NT2/D1 (cell line): ENCODE measurements at regions not wholly inside any gene's neighbourhood (a gene's known extent, or its start where the extent isn't known, plus 50 kb on each side); places are given as distances from the start of the nearest gene placed in this dataset.

ENCODE experiments used
- DNase-seq: peaks from one replicate; pipeline ENCODE4 v3.0.0-alpha.2; 2011; ENCODE audit warnings: low read depth, low spot score
- H3K27me3 ChIP-seq: 2 replicates; pipeline ENCODE4 v1.6.0; 2011; ENCODE audit warnings: mild to moderate bottlenecking; ENCODE audit not compliant: insufficient read length, insufficient read depth
- H3K36me3 ChIP-seq: 2 replicates; pipeline ENCODE4 v1.6.1; 2011; ENCODE audit warnings: mild to moderate bottlenecking, low read length, mixed read lengths; ENCODE audit not compliant: insufficient read depth, insufficient read length
- H3K4me1 ChIP-seq: 2 replicates; pipeline ENCODE4 v1.5.1; 2011; ENCODE audit not compliant: insufficient read depth, insufficient read length
- H3K4me3 ChIP-seq: 2 replicates; pipeline ENCODE4 v1.5.1; 2011; ENCODE audit warnings: low read depth; ENCODE audit not compliant: insufficient read length
- H3K9ac ChIP-seq: 2 replicates; pipeline ENCODE4 v1.6.0; 2011; ENCODE audit warnings: low read depth; ENCODE audit not compliant: insufficient read length
- H3K9me3 ChIP-seq: 2 replicates; pipeline ENCODE4 v1.5.1; 2011; ENCODE audit warnings: mild to moderate bottlenecking, low read length; ENCODE audit not compliant: insufficient read depth
- SUZ12 ChIP-seq: IDR thresholded peaks from 2 replicates; pipeline ENCODE4 v1.6.1; 2011; ENCODE audit not compliant: insufficient read length, insufficient read depth; ENCODE audit errors: extremely low read depth
- YY1 ChIP-seq: IDR thresholded peaks from 2 replicates; pipeline ENCODE4 v1.6.1; 2011; ENCODE audit not compliant: insufficient read length, insufficient read depth
- ZNF274 ChIP-seq: IDR thresholded peaks from 2 replicates; pipeline ENCODE4 v1.6.1; 2011; ENCODE audit warnings: mild to moderate bottlenecking, low read depth, low read length

DNA sequence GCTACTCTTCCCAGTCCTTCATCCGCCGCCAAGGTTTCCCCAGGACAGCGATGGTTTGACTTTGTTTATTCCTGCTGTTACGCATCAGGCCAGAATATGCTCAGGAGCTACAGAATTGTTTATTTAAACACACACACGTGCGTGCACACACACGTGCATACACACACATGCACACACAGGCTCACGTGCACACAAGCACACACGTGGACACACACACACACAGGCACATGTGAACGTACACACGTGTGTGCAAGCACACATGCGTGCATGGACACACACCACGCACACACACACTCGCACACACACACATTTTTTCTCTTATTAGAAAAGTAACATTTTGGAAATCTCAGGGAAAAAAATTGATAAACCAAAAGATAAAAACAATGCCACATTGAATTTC is 64.6 kb upstream of the UST start:
- H3K4me1 ChIP-seq = no peaks in the 10 kb centered on the region
- no peak overlapping the region for H3K4me3 ChIP-seq
- no peak for TF ChIP-seq YY1
- no peak for TF ChIP-seq ZNF274
- no peak for TF ChIP-seq SUZ12
- no peaks in the 10 kb centered on the region for H3K36me3 ChIP-seq
- H3K9me3 ChIP-seq = 0 out of 2 replicates have a peak, but pooled peaks cover 9% of the 10 kb centered on the region
- no peaks in the 10 kb centered on the region for H3K27me3 ChIP-seq
- no peak for DNase-seq
- H3K9ac ChIP-seq = no peak overlapping the region

- Histone ChIP-seq H3K9ac (no peak overlapping the region), H3K9me3 (0 out of 2 replicates have a peak, but pooled peaks cover 9% of the 10 kb centered on the region), H3K4me3 (no peak overlapping the region), H3K36me3 (no peaks in the 10 kb centered on the region), H3K4me1 (no peaks in the 10 kb centered on the region), H3K27me3 (no peaks in the 10 kb centered on the region)
- TF ChIP-seq ZNF274 (no peak), YY1 (no peak), SUZ12 (no peak)
- DNase-seq = no peak
Observed at GRCh38 chr6:148682990-148683389, 63.8 kb upstream of the UST start.

GRCh38 chr6:148689168-148689567 is 57.7 kb upstream of the UST start:
- no peaks in the 10 kb centered on the region for H3K4me1 ChIP-seq
- H3K27me3 ChIP-seq = no peaks in the 10 kb centered on the region
- H3K9ac ChIP-seq = no peak overlapping the region
- no peak for TF ChIP-seq ZNF274
- TF ChIP-seq YY1 = no peak
- TF ChIP-seq SUZ12 = no peak
- no peaks in the 10 kb centered on the region for H3K9me3 ChIP-seq
- no peaks in the 10 kb centered on the region for H3K36me3 ChIP-seq
- no peak overlapping the region for H3K4me3 ChIP-seq
- DNase-seq = no peak

- Histone ChIP-seq H3K9ac (no peak overlapping the region), H3K4me3 (no peak overlapping the region), H3K4me1 (no peaks in the 10 kb centered on the region), H3K36me3 (no peaks in the 10 kb centered on the region), H3K9me3 (peaks cover 3% of the 10 kb centered on the region; the same call in 1 of the 2 replicates), H3K27me3 (no peaks in the 10 kb centered on the region)
- no peak for DNase-seq
- TF ChIP-seq ZNF274 = no peak
- no peak for TF ChIP-seq SUZ12
- no peak for TF ChIP-seq YY1
Observed at GRCh38 chr6:148693882-148694484, 52.8 kb upstream of the UST start.
